GM12892 (cell line): ENCODE measurements at regions not wholly inside any gene's neighbourhood (a gene's known extent, or its start where the extent isn't known, plus 50 kb on each side); places are given as distances from the start of the nearest gene placed in this dataset.
"Not testable (repeated sequence)": the region's sequence is repeated elsewhere in the genome, so short reads cannot be mapped to it uniquely, and the experiment has no call there.

Source experiments
- DNase-seq: peaks from one replicate; pipeline ENCODE4 v3.0.0; 2011; ENCODE audit not compliant: insufficient read length
- FAIRE-seq: peaks from 2 replicates; lab custom pipeline; 2011; peaks lifted over from hg19 to GRCh38; lab: Jason Lieb, UNC
- POLR2A ChIP-seq: IDR thresholded peaks from 2 replicates; pipeline ENCODE4 v1.6.1; 2011; ENCODE audit warnings: low read depth, low read length, control low read depth
- POLR2AphosphoS5 ChIP-seq: IDR thresholded peaks from 2 replicates; pipeline ENCODE4 v1.6.1; 2011; ENCODE audit warnings: low read depth, low read length, control low read depth
- TAF1 ChIP-seq: IDR thresholded peaks from 2 replicates; pipeline ENCODE4 v1.6.1; 2011; ENCODE audit warnings: low read depth, mild to moderate bottlenecking, control low read depth, low read length, borderline replicate concordance

- DNase-seq (no peak), FAIRE-seq (no peak)
- TF ChIP-seq POLR2A (no peak), POLR2AphosphoS5 (no peak), TAF1 (no peak)
Observed at GRCh38 chr5:57734296-57734695, 251.7 kb upstream of the ACTBL2 start.

- TF ChIP-seq POLR2AphosphoS5, result no peak
- TF ChIP-seq POLR2A, result no peak
- TF ChIP-seq TAF1, result no peak
- DNase-seq (no peak), FAIRE-seq (no peak)
Observed at GRCh38 chr5:57727591-57727990, 245.0 kb upstream of the ACTBL2 start.

- FAIRE-seq, result no peak
- no peak for DNase-seq
- TF ChIP-seq POLR2A (no peak), TAF1 (no peak)
Observed at GRCh38 chr5:57725658-57726504, 243.3 kb upstream of the ACTBL2 start.

GRCh38 chr5:57724836-57725235, 242.2 kb upstream of the ACTBL2 start:
- no peak for FAIRE-seq
- no peak for DNase-seq
- TF ChIP-seq POLR2AphosphoS5 (no peak), TAF1 (no peak), POLR2A (no peak)

GRCh38 chr5:57721226-57721625, 238.6 kb upstream of the ACTBL2 start:
- no peak for DNase-seq
- TF ChIP-seq TAF1 (no peak), POLR2AphosphoS5 (no peak), POLR2A (no peak)
- no peak for FAIRE-seq

- FAIRE-seq (no peak), DNase-seq (no peak)
- TF ChIP-seq POLR2AphosphoS5, result no peak
- TF ChIP-seq TAF1, result no peak
- no peak for TF ChIP-seq POLR2A
Observed at GRCh38 chr5:57720656-57721055, 238.0 kb upstream of the ACTBL2 start.

GRCh38 chr5:57719216-57719615, 236.6 kb upstream of the ACTBL2 start:
- DNase-seq (no peak), FAIRE-seq (no peak)
- TF ChIP-seq POLR2A (no peak), TAF1 (no peak), POLR2AphosphoS5 (no peak)

GRCh38 chr5:57718155-57718554, 235.5 kb upstream of the ACTBL2 start:
- FAIRE-seq (no peak), DNase-seq (no peak)
- TF ChIP-seq TAF1 (no peak), POLR2AphosphoS5 (no peak), POLR2A (no peak)

- FAIRE-seq (no peak), DNase-seq (no peak)
- no peak for TF ChIP-seq TAF1
- no peak for TF ChIP-seq POLR2AphosphoS5
- TF ChIP-seq POLR2A, result no peak
Observed at GRCh38 chr5:57717555-57717954, 234.9 kb upstream of the ACTBL2 start.

- DNase-seq, result no peak
- TF ChIP-seq POLR2A (no peak), TAF1 (no peak)
- FAIRE-seq, result no peak
Observed at GRCh38 chr5:57716661-57717060, 234.1 kb upstream of the ACTBL2 start.

GRCh38 chr5:57715296-57715695, 232.7 kb upstream of the ACTBL2 start:
- TF ChIP-seq POLR2A (no peak), TAF1 (no peak)
- FAIRE-seq, result no peak
- no peak for DNase-seq

- DNase-seq, FAIRE-seq: not testable (repeated sequence)
Observed at GRCh38 chr5:57713535-57713934, 230.9 kb upstream of the ACTBL2 start.
